Midbrain (tissue), 1 donor: ENCODE measurements at regions not wholly inside any gene's neighbourhood (a gene's known extent, or its start where the extent isn't known, plus 50 kb on each side); places are given as distances from the start of the nearest gene placed in this dataset.

Experiments
- DNase-seq: peaks from one replicate; lab custom pipeline; 2025; lab: John Stamatoyannopoulos, UW

- no peak for DNase-seq
Observed at GRCh38 chr9:7871977-7872730, 72.6 kb upstream of the DMAC1 start.

GRCh38 chr9:7869340-7869739, 69.8 kb upstream of the DMAC1 start:
- DNase-seq, result no peak

- DNase-seq, result no peak
Observed at GRCh38 chr9:7862170-7862569, 62.6 kb upstream of the DMAC1 start.

GRCh38 chr9:7861086-7861485, 61.5 kb upstream of the DMAC1 start:
- DNase-seq, result no peak

GRCh38 chr9:7860335-7860709, 60.7 kb upstream of the DMAC1 start:
- no peak for DNase-seq

GRCh38 chr9:7859701-7860334, 60.2 kb upstream of the DMAC1 start:
- DNase-seq, result no peak

GRCh38 chr9:7858166-7858565, 58.6 kb upstream of the DMAC1 start:
- no peak for DNase-seq

- no peak for DNase-seq
Observed at GRCh38 chr9:7854763-7855162, 55.2 kb upstream of the DMAC1 start.
